Uterus (tissue), 2 donors: ENCODE measurements at regions not wholly inside any gene's neighbourhood (a gene's known extent, or its start where the extent isn't known, plus 50 kb on each side); places are given as distances from the start of the nearest gene placed in this dataset.

Experiments used
- CTCF ChIP-seq, 4 experiments: fragments of 200-600 bp in 2 of 4; fragments of 450-650 bp in 2 of 4; sonication (generic) in 2 of 4; IDR thresholded peaks; one replicate each; pipeline ENCODE4 v1.5.1; 2016 to 2019; ENCODE audit warnings: antibody characterized with exemption in 4 of 4, mild to moderate bottlenecking in 2 of 4, moderate library complexity in 1 of 4
- POLR2A ChIP-seq, 2 donors: fragments of 450-650 bp; IDR thresholded peaks; one replicate each; pipeline ENCODE4 v1.6.1; 2016; ENCODE audit warnings: antibody characterized with exemption in 2 of 2, mild to moderate bottlenecking in 1 of 2, moderate library complexity in 1 of 2

- TF ChIP-seq CTCF (IDR thresholded peaks at IDR 0.05) (no peak), POLR2A (IDR thresholded peaks at IDR 0.05) (no peak)
Measured at GRCh38 chr10:84999929-85000328, 671.5 kb downstream of the CCSER2 start.
